Inflammatory macrophage treated with lipopolysaccharide for 4 hours (primary cell): ENCODE measurements at regions not wholly inside any gene's neighbourhood (a gene's known extent, or its start where the extent isn't known, plus 50 kb on each side); places are given as distances from the start of the nearest gene placed in this dataset.
"Not testable (repeated sequence)": the region's sequence is repeated elsewhere in the genome, so short reads cannot be mapped to it uniquely, and the experiment has no call there.

Experiments used
- DNase-seq: peaks from one replicate; pipeline ENCODE4 v3.0.0-alpha.2; 2020

DNA sequence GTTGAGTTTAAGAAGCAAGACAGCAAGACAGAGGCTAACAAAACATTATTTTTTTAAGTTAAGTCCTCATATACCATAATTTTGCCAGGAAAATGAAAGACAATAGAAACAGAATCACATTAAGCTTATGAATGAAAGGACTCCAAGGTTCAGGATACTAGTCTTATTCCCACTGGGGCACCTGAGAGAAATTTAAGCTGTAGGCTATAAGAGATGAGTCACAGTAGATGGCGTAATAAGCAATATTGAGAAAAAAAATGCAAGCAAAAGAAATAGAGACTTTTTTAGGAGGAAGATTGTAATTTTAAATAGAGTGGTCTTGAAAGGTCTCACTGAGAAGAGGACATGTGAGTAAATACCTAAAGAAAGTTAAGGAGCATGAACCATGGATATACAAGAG, 57.1 kb upstream of the KIF2B start:
- no peak for DNase-seq

GRCh38 chr17:53765129-53765528, 57.6 kb upstream of the KIF2B start:
- DNase-seq: no peak

DNA sequence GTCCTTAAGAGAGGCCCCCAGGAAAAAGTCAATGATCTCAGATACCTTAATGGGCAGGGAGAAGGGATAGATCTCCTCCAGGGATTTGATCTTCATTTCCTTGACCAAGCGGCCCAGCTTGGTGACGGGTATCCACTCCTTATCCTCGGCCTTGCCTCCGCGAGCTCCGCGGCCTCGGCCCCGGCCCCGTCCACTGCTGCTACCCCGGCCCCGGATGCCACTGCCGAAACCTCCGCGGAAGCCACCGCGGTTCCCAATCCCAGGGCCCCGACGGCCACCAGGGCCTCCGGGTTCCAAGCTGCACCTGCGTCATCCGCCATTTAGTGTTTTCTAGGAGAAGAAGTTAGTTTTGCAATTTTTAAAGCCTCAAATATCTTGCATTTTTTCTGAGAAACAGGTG, 65.2 kb upstream of the KIF2B start:
- DNase-seq: no peak

- not testable (repeated sequence) for DNase-seq
Observed at GRCh38 chr17:53757116-53757515, 65.6 kb upstream of the KIF2B start.

DNA sequence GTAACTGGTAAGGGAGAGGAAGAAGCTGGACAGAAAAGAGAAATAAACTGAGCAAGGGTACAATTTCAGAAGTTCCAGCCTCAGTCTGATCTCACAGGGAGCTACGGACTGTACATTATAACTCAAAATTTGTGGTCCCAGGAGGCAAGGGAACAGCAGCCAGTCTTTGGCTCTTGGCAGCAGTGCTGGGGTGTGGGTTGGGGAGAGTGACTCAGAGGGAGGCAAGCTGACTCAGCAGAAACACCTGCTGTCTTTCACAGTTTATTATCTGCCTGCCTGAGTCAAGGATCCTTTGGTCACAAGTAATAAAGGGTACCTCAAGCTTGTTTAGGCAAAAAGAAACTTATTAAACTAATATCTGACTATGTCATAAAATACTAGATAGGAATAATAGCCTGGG, 73.5 kb upstream of the KIF2B start:
- no peak for DNase-seq

DNA sequence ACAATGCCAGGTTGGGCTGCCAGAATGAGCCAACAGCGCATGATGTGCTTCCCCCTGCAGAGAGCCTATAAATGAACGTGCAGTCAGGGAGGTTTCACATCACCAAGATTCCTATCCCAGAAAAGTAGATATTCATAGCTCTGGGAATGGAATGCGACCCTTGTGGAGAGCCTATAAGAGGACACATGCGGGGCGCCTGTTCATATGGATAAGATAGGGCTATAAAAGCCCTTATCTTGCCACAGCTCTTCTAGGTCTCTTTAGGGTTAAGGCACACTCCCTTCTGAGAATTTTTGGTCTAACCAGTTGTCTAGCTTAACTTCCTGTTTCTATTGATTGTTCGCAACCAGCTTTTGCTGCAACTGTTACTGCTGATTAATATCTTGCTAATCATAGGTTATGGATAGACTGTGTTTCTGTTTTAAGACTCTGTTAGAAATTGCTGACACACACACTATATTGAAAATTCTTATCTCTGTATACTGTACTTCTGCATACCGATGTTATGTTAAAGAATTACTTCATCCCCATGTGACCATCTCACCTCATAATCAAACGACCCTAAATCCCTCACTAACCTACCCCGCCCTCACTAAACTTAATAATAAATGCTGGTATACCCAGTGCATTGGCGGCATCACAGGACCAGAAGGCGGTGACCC, 74.4 kb upstream of the KIF2B start:
- not testable (repeated sequence) for DNase-seq

DNA sequence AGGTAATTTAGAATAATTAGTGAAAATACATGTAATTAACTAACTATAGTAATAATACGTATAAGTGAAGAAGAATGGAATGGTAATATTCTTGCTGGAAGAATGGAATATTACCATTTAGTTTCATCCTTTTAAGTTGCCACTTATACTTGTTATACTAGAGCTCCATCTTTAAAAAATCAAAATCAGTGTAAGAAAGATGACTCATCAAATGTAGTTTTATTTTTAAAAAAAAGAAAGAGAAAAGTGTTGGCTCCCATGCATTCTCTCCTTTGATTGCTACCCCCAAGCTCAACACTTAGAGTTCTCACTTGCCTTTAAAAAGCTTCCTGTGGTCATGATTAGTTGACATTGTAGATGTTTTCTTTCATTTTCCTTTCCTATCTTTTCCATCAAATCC, 82.4 kb upstream of the KIF2B start:
- DNase-seq: no peak

DNA sequence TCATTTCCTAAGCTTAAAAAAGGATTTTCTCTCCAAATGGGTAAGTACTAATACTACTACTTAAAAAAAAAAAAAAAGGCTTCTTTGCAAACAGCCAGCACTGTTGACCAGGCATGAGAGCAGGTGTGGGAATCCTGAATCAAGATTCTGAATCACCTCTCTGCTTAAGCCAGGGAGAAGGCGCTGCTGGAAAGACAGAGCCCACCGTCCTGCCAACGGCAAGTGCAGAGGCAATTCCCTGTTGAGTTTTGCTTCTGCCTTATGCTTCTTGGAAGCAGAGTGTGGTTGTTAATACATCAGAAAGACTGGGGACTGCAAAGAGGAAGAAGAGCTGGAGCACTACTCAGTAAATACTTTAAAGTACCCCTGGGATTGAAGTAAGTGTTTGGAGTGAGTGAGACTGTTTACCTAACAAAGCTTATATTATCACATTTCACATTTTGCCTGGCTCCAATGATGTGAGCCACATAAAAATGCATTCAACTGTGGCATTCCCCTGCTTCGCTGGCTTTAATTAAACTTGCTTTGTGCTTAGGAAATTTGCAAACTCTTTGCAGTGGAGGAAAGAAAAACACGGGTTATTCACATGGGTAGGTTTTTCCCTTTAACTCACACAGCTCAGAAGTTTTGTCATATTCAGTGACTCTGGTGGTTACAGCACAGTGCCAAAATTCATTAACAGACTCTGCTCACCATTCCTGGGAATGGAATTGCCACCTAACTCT, 86.0 kb upstream of the KIF2B start:
- DNase-seq: no peak

DNA sequence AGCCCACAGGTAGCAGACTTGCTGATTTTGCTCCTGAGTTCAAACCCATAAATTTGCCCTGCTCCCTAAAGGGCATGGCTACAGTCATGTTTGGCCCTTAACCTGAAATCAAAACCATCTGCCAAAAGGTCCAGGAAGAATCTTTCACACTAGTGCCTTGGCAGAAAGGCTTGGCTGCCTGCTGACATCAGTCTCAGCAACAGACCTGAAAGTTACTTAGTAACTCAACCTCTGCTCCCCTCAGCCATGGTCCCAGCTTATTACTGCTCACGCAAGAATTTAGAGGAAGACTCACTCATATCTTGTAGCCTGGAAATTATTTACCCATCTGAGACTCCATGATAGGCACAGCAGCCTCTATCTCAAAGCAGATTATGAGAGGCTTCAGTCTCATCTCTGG, 98.0 kb upstream of the KIF2B start:
- no peak for DNase-seq

DNA sequence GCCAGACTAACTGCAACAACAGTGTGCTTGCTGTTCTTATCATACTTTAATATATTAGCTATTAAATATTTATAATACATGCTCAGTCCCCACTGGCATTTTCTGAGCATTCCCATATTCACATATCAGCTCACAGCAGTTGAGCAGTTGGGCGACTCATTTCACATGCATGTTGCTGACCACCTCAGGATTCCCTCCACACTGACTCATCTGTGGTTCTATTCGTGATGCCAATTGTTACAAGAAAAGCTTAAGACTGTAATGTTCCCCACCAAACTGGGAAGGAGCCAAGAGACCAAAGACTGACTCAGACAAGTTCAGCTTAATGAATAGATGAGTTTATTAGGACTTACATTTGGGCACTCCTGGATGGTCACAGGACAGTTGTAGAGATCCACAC, 100.3 kb upstream of the KIF2B start:
- DNase-seq: no peak

DNA sequence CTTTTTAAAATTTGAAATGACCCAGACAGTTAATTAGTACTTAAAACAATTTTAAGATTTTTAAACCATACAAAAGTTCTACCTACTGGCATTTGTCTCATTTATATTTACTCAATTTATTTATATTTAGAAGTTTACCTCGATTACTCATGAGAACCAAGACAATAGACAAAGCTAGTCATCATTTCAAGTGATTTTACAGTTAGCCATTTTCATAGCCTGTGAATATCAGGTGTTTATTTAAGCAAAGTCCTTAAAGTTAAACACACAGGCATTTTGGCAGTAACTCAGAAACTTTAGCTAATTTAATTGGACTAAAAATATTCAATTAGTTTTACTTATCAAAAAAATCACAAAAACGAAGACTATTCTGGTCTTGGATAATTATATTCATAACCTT, 101.6 kb upstream of the KIF2B start:
- DNase-seq: no peak

GRCh38 chr17:53719229-53719628, 103.5 kb upstream of the KIF2B start:
- DNase-seq: no peak

DNA sequence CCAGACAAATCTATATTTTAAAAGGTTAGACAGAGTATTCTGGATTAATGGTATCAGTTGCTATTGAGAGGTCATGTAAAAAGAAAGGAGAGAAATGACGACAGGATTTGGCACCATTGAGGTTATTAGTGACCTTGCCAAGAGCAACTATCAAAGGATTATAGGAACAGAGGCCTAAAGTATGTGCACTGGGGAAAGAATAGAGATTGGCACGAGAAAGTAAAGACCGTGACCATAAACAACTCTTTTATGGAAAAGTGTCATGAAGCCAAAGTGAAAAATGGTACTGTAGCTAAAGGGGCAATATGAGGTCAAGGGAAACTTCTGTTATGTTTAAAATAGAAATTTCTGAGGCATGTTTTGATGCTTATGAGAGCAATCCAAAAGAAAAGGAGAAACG, 115.2 kb upstream of the KIF2B start:
- no peak for DNase-seq

GRCh38 chr17:53696286-53696685, 126.4 kb upstream of the KIF2B start:
- no peak for DNase-seq

GRCh38 chr17:53687324-53687723, 135.4 kb upstream of the KIF2B start:
- no peak for DNase-seq

- DNase-seq: no peak
Observed at GRCh38 chr17:53680745-53681144, 142.0 kb upstream of the KIF2B start.

DNA sequence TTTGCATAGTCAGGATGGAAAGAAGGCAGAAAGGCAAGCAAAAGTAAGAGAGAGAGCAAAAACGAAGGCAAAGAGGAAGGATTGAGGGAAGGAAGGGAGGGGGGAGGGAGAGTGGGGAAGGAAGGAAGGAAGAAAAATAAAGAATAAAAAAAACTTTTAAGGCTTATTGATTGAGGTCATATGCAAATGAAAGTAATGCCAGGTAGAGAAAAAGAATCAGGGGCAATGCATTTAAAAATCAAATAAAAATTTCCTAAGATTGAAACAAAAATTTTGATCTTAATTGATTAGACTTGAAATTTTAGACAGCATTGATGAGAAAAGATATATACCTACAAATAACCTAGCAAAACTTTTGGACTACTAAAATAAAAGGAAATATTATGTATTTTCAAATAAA, 153.9 kb upstream of the KIF2B start:
- no peak for DNase-seq

DNA sequence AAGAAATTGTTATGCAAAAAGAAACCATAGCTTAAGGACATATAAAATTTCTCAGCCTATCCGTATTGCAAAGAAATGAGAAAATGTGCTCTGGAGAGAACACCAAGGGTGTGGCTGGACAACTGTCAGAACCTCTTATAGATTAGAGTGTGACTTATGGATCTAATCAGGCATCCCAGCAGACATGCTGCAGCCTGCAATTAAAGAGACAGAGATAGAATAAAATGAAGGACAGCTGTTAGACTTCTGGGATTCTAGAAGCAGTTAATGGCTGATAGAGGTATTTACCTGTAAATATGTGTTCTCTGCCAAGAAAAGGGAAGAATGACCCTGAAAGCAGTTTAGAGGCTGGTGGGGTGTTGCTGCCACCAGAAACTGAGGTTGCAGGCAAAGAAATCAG, 160.1 kb upstream of the KIF2B start:
- no peak for DNase-seq

GRCh38 chr17:53659181-53659580, 163.5 kb upstream of the KIF2B start:
- DNase-seq: no peak

- DNase-seq: no peak
Observed at GRCh38 chr17:53655591-53655990, 167.1 kb upstream of the KIF2B start.

- DNase-seq: no peak
Observed at GRCh38 chr17:53649201-53649600, 173.5 kb upstream of the KIF2B start.

DNA sequence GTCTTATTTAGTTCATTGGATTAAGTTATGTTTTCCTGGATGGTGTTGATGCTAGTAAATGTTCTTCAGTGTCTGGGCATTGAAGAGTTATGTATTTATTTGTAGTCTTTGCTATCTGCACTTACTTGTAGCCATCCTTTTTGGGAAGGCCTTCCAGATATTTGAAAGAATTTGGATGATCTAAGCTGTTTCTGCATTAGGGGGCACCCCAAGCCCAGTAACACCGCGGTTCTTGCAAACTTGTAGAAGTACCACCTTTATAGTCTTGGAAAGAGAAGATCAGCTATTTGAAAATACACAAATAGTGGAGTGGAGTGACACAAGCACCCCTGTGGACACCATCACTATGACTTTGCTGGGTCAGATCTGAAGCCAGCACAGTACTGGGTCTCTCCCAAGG, 175.9 kb upstream of the KIF2B start:
- DNase-seq: no peak

DNA sequence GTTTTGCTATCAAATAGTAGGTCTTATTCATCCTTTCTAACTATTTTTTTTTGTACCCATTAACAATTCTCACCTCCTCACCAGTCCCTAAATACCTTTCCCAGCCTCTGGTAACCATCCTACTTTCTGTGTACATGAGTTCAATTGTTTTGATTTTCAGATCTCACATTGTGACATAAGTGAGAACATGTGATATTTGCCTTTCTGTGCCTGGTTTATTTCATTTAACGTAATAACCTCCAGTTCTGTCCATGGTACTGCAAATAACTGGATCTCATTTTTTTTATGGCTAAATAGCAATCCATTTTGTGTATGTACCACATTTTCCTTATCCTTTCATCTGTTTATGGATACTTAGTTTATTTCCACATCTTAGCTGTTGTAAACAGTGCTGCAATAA, 181.9 kb upstream of the KIF2B start:
- DNase-seq: no peak

GRCh38 chr17:53635444-53635843, 187.3 kb upstream of the KIF2B start:
- no peak for DNase-seq

- no peak for DNase-seq
Observed at GRCh38 chr17:53633856-53634255, 188.9 kb upstream of the KIF2B start.
